ENCODE measurements at regions not wholly inside any gene's neighbourhood (a gene's known extent, or its start where the extent isn't known, plus 50 kb on each side); places are given as distances from the start of the nearest gene placed in this dataset.

GRCh38 chr16:54512467-54512995 is 225.9 kb upstream of the IRX3 start:
- Mint-ChIP-seq H3K4me1 (ENCODE audit: low read depth, unreplicated experiment) (no peaks in the 10 kb centered on the region), H3K4me3 (ENCODE audit: low read depth, unreplicated experiment) (no peak overlapping the region), H3K27ac (ENCODE audit: unreplicated experiment) (no peak overlapping the region), H3K9me3 (ENCODE audit: low read depth, unreplicated experiment) (no peaks in the 10 kb centered on the region), H3K27me3 (ENCODE audit: unreplicated experiment) (peaks cover 51% of the 10 kb centered on the region), H3K36me3 (ENCODE audit: insufficient read depth, unreplicated experiment) (no peaks in the 10 kb centered on the region)
- TF ChIP-seq CTCF (IDR thresholded peaks at IDR 0.05; ENCODE audit: unreplicated experiment) = no peak
- intact Hi-C loops (cut with micrococcal nuclease; ENCODE audit: unreplicated experiment) = no loop called here
- no TSS peak for BruUV-seq (replicated peaks)
- CTCF ChIA-PET = no interaction called here
- DNase-seq = no peak

GRCh38 chr16:54511222-54511731 is 224.7 kb upstream of the IRX3 start:
- Mint-ChIP-seq H3K36me3 (ENCODE audit: insufficient read depth, unreplicated experiment) (no peaks in the 10 kb centered on the region), H3K4me3 (ENCODE audit: low read depth, unreplicated experiment) (no peak overlapping the region), H3K27ac (ENCODE audit: unreplicated experiment) (no peak overlapping the region), H3K4me1 (ENCODE audit: low read depth, unreplicated experiment) (no peaks in the 10 kb centered on the region), H3K27me3 (ENCODE audit: unreplicated experiment) (peaks cover 58% of the 10 kb centered on the region), H3K9me3 (ENCODE audit: low read depth, unreplicated experiment) (no peaks in the 10 kb centered on the region)
- no peak for TF ChIP-seq CTCF (IDR thresholded peaks at IDR 0.05; ENCODE audit: unreplicated experiment)
- DNase-seq = no peak
- intact Hi-C loops (cut with micrococcal nuclease; ENCODE audit: unreplicated experiment) = no loop called here
- BruUV-seq (replicated peaks) = no TSS peak
- CTCF ChIA-PET = no interaction called here

GRCh38 chr16:54510685-54511221 is 224.2 kb upstream of the IRX3 start:
- CTCF ChIA-PET = interaction anchor here (0.6 kb wide), 1 partner anchor 319 kb away, joined by 3 read pairs; no protein-coding TSS in a partner anchor
- no peak for TF ChIP-seq CTCF (IDR thresholded peaks at IDR 0.05; ENCODE audit: unreplicated experiment)
- intact Hi-C loops (cut with micrococcal nuclease; ENCODE audit: unreplicated experiment) = no loop called here
- H3K27ac Mint-ChIP-seq (ENCODE audit: unreplicated experiment) = no peak overlapping the region
- H3K4me1 Mint-ChIP-seq (ENCODE audit: low read depth, unreplicated experiment) = no peaks in the 10 kb centered on the region
- peaks cover 63% of the 10 kb centered on the region for H3K27me3 Mint-ChIP-seq (ENCODE audit: unreplicated experiment)
- no peaks in the 10 kb centered on the region for H3K9me3 Mint-ChIP-seq (ENCODE audit: low read depth, unreplicated experiment)
- no TSS peak for BruUV-seq (replicated peaks)
- no peak for DNase-seq
- no peaks in the 10 kb centered on the region for H3K36me3 Mint-ChIP-seq (ENCODE audit: insufficient read depth, unreplicated experiment)
- no peak overlapping the region for H3K4me3 Mint-ChIP-seq (ENCODE audit: low read depth, unreplicated experiment)

GRCh38 chr16:54509456-54509855 is 222.9 kb upstream of the IRX3 start:
- BruUV-seq (replicated peaks) = no TSS peak
- no peak overlapping the region for H3K4me3 Mint-ChIP-seq (ENCODE audit: low read depth, unreplicated experiment)
- DNase-seq = no peak
- no peaks in the 10 kb centered on the region for H3K4me1 Mint-ChIP-seq (ENCODE audit: low read depth, unreplicated experiment)
- H3K36me3 Mint-ChIP-seq (ENCODE audit: insufficient read depth, unreplicated experiment) = no peaks in the 10 kb centered on the region
- peaks cover 76% of the 10 kb centered on the region for H3K27me3 Mint-ChIP-seq (ENCODE audit: unreplicated experiment)
- intact Hi-C loops (cut with micrococcal nuclease; ENCODE audit: unreplicated experiment) = no loop called here
- H3K27ac Mint-ChIP-seq (ENCODE audit: unreplicated experiment) = no peak overlapping the region
- CTCF ChIA-PET = no interaction called here
- TF ChIP-seq CTCF (IDR thresholded peaks at IDR 0.05; ENCODE audit: unreplicated experiment) = no peak
- no peaks in the 10 kb centered on the region for H3K9me3 Mint-ChIP-seq (ENCODE audit: low read depth, unreplicated experiment)
